ENCODE measurements at regions not wholly inside any gene's neighbourhood (a gene's known extent, or its start where the extent isn't known, plus 50 kb on each side); places are given as distances from the start of the nearest gene placed in this dataset.

- H3K9me3 ChIP-seq (ENCODE audit: control insufficient read depth, insufficient read depth, low read length), result no peaks in the 10 kb centered on the region
- H3K4me3 ChIP-seq (ENCODE audit: low read length), result no peak overlapping the region
- no peaks in the 10 kb centered on the region for H3K4me1 ChIP-seq (ENCODE audit: control insufficient read depth, insufficient read depth, low read length)
- H3K27ac ChIP-seq (ENCODE audit: low read length), result no peak overlapping the region
- no peaks in the 10 kb centered on the region for H3K36me3 ChIP-seq (ENCODE audit: control insufficient read depth, insufficient read depth, low read length)
- DNase-seq (ENCODE audit: low read depth, low spot score), result no peak
- H3K27me3 ChIP-seq (ENCODE audit: control insufficient read depth, insufficient read depth, low read length), result no peaks in the 10 kb centered on the region
These were observed 175.0 kb downstream of the NEDD1 start for GRCh38 chr12:97082029-97082428.

DNA sequence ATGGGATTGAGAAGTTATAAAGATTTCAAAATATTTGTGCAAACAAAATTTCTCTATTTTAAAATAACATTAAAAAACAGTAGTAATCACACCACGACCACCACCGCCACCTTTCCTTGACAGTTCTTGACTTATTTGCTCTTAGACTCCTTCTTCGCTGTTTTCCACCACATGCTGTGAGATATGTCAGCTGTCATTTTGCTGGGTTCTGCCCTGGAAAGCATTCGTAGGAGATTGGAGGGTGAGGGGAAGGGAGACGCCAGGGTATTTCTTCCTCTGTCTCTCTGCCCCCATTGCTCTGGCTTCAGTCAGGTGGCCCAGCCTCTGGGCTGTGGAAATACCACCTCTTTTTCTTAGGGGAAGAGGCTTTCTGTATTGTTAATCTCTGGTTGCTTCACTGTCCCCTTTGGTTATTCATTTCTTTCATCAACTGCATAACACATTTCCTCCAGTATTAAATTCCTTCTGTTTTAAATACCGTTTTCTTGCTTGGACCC, 186.2 kb downstream of the NEDD1 start:
- DNase-seq (ENCODE audit: low read depth, low spot score), result no peak
- no peak overlapping the region for H3K27ac ChIP-seq (ENCODE audit: low read length)
- no CpG with 5 or more reads among the region's 6 CpGs for WGBS (ENCODE audit: insufficient coverage, insufficient read length)
- no peaks in the 10 kb centered on the region for H3K36me3 ChIP-seq (ENCODE audit: control insufficient read depth, insufficient read depth, low read length)
- H3K4me3 ChIP-seq (ENCODE audit: low read length), result no peak overlapping the region
- no peaks in the 10 kb centered on the region for H3K9me3 ChIP-seq (ENCODE audit: control insufficient read depth, insufficient read depth, low read length)
- H3K27me3 ChIP-seq (ENCODE audit: control insufficient read depth, insufficient read depth, low read length), result no peaks in the 10 kb centered on the region
- H3K4me1 ChIP-seq (ENCODE audit: control insufficient read depth, insufficient read depth, low read length), result peaks cover 4% of the 10 kb centered on the region; the same call in 1 of the 2 replicates

GRCh38 chr12:97097734-97098133, 190.7 kb downstream of the NEDD1 start:
- peak; percentile 18 for DNase-seq (ENCODE audit: low read depth, low spot score)
- Histone ChIP-seq H3K4me3 (ENCODE audit: low read length) (no peak overlapping the region), H3K27ac (ENCODE audit: low read length) (no peak overlapping the region), H3K36me3 (ENCODE audit: control insufficient read depth, insufficient read depth, low read length) (no peaks in the 10 kb centered on the region), H3K9me3 (ENCODE audit: control insufficient read depth, insufficient read depth, low read length) (no peaks in the 10 kb centered on the region), H3K4me1 (ENCODE audit: control insufficient read depth, insufficient read depth, low read length) (peaks cover 3% of the 10 kb centered on the region; the same call in 1 of the 2 replicates), H3K27me3 (ENCODE audit: control insufficient read depth, insufficient read depth, low read length) (no peaks in the 10 kb centered on the region)
- no CpG with 5 or more reads among the region's 1 CpG for WGBS (ENCODE audit: insufficient coverage, insufficient read length)

DNA sequence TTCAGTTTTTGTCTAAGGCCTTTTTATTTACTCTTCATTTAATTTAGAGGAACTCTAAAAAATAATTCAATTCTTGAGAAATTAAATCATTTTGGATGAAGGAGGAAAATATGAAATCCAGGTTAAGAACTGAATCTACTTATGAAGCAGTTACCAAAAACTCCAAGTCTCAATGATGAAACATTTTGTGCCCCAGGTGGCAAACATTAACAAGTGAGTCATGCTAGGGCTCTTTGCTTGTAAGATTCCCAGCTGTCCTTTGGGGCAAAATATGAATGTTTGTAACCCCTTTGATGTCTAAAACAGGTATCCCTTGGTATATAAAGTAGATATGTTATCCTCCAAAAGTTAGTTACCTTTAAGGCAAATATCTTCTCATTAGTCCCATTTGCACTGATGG, 202.4 kb downstream of the NEDD1 start:
- DNase-seq (ENCODE audit: low read depth, low spot score), result no peak
- Histone ChIP-seq H3K4me1 (ENCODE audit: control insufficient read depth, insufficient read depth, low read length) (no peaks in the 10 kb centered on the region), H3K27ac (ENCODE audit: low read length) (no peak overlapping the region), H3K9me3 (ENCODE audit: control insufficient read depth, insufficient read depth, low read length) (no peaks in the 10 kb centered on the region), H3K27me3 (ENCODE audit: control insufficient read depth, insufficient read depth, low read length) (no peaks in the 10 kb centered on the region), H3K36me3 (ENCODE audit: control insufficient read depth, insufficient read depth, low read length) (no peaks in the 10 kb centered on the region), H3K4me3 (ENCODE audit: low read length) (no peak overlapping the region)

- Histone ChIP-seq H3K27ac (ENCODE audit: low read length) (no peak overlapping the region), H3K4me3 (ENCODE audit: low read length) (no peak overlapping the region)
- DNase-seq (ENCODE audit: low read depth, low spot score), result no peak
These were observed 205.1 kb downstream of the NEDD1 start for GRCh38 chr12:97112136-97112535.

GRCh38 chr12:97118796-97119375, 211.8 kb downstream of the NEDD1 start:
- no peak for DNase-seq (ENCODE audit: low read depth, low spot score)
- no peaks in the 10 kb centered on the region for H3K27me3 ChIP-seq (ENCODE audit: control insufficient read depth, insufficient read depth, low read length)
- H3K9me3 ChIP-seq (ENCODE audit: control insufficient read depth, insufficient read depth, low read length), result no peaks in the 10 kb centered on the region
- no peak overlapping the region for H3K27ac ChIP-seq (ENCODE audit: low read length)
- WGBS (ENCODE audit: insufficient coverage, insufficient read length), result no CpG with 5 or more reads among the region's 8 CpGs
- no peaks in the 10 kb centered on the region for H3K4me1 ChIP-seq (ENCODE audit: control insufficient read depth, insufficient read depth, low read length)
- H3K36me3 ChIP-seq (ENCODE audit: control insufficient read depth, insufficient read depth, low read length), result no peaks in the 10 kb centered on the region
- H3K4me3 ChIP-seq (ENCODE audit: low read length), result no peak overlapping the region

More at GRCh38 chr12:97112136-97112535, 205.1 kb downstream of the NEDD1 start:
- H3K27me3 ChIP-seq (ENCODE audit: control insufficient read depth, insufficient read depth, low read length), result no peaks in the 10 kb centered on the region
- no peaks in the 10 kb centered on the region for H3K9me3 ChIP-seq (ENCODE audit: control insufficient read depth, insufficient read depth, low read length)
- no CpG with 5 or more reads among the region's 4 CpGs for WGBS (ENCODE audit: insufficient coverage, insufficient read length)
- no peaks in the 10 kb centered on the region for H3K36me3 ChIP-seq (ENCODE audit: control insufficient read depth, insufficient read depth, low read length)
- no peaks in the 10 kb centered on the region for H3K4me1 ChIP-seq (ENCODE audit: control insufficient read depth, insufficient read depth, low read length)

DNA sequence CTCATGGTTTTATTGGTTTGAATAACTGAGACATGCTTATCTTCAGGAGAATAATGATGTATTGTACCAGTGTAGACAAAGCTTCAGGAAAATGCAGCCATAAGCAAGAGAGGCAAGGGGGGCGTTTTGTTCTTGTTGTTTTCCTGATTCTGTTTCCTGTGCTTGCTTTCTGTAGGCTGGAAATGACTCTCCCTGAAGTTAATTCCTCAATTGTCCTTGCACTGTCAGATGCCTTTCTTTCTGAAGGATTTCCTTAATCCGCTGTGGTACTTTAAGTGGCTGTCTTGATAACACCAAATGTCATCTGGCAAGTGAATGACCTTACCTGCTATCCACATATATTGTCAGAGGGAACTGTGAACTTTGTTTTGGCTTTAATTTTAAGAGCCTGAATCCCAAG, 220.0 kb downstream of the NEDD1 start:
- H3K27ac ChIP-seq (ENCODE audit: low read length), result no peak overlapping the region

DNA sequence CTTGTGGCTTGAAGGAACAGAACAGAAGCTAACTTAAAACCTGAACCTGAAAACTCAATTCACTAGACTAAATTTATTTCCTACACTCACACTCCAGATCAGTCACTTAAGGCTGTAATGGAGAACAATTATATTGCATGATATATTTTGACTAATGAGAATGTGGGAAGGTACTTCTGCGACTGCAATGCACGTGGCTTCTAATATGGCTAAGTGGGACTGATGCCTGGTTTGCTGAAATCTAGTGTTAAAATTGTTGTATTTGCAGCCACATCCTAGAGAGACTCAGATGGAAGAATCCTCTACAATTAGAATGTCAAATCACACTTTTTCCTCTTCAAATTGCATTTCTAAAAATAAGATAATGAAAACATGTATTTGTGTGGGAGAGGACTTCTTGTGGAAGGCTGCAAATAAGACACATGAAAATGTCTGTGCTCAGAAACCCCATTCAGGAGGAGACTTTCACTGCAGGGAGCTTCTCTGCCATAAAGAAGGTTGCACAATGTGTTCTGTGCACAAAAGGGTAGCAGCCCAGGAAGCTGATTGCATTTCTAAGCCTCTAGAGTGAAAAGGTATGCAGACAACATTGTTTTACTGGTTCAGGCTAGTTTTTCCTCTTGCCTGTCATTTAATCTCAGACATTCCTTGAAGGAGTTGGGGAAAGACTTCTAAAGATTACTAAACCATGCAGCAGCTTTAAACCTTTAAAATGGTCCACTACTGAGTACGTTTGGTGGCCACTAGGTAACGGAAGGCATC, 224.3 kb downstream of the NEDD1 start:
- H3K9me3 ChIP-seq (ENCODE audit: control insufficient read depth, insufficient read depth, low read length), result no peaks in the 10 kb centered on the region
- DNase-seq (ENCODE audit: low read depth, low spot score), result peak; percentile 84
- H3K4me1 ChIP-seq (ENCODE audit: control insufficient read depth, insufficient read depth, low read length), result no peaks in the 10 kb centered on the region
- no peaks in the 10 kb centered on the region for H3K27me3 ChIP-seq (ENCODE audit: control insufficient read depth, insufficient read depth, low read length)
- WGBS (ENCODE audit: insufficient coverage, insufficient read length), result no CpG with 5 or more reads among the region's 4 CpGs
- no peaks in the 10 kb centered on the region for H3K36me3 ChIP-seq (ENCODE audit: control insufficient read depth, insufficient read depth, low read length)
- no peak overlapping the region for H3K4me3 ChIP-seq (ENCODE audit: low read length)
- no peak overlapping the region for H3K27ac ChIP-seq (ENCODE audit: low read length)

More for the DNA sequence above, 220.0 kb downstream of the NEDD1 start:
- Histone ChIP-seq H3K27me3 (ENCODE audit: control insufficient read depth, insufficient read depth, low read length) (no peaks in the 10 kb centered on the region), H3K36me3 (ENCODE audit: control insufficient read depth, insufficient read depth, low read length) (no peaks in the 10 kb centered on the region), H3K4me1 (ENCODE audit: control insufficient read depth, insufficient read depth, low read length) (no peaks in the 10 kb centered on the region), H3K9me3 (ENCODE audit: control insufficient read depth, insufficient read depth, low read length) (no peaks in the 10 kb centered on the region), H3K4me3 (ENCODE audit: low read length) (no peak overlapping the region)
- no CpG with 5 or more reads among the region's 2 CpGs for WGBS (ENCODE audit: insufficient coverage, insufficient read length)
- no peak for DNase-seq (ENCODE audit: low read depth, low spot score)

DNA sequence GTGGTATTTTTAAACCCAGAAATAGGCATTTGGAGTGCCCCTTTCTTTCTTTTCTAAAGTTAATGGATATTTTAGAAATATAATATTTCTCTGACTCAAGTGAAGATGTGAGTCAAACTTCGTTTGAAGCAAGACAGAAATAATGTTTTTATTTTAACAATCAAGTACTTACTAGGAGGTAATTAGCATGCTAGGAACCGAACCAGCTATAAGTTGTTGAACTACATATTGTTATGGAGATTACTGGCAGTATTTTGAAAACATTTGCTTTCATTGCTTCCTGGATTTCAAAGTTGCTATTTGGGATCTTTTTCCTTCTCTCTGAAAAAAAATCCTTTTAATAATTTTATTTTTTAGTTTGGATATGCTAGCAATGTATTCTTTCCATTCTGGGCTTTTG, 225.2 kb downstream of the NEDD1 start:
- H3K9me3 ChIP-seq (ENCODE audit: control insufficient read depth, insufficient read depth, low read length), result no peaks in the 10 kb centered on the region
- no peak for DNase-seq (ENCODE audit: low read depth, low spot score)
- no CpG with 5 or more reads among the region's 2 CpGs for WGBS (ENCODE audit: insufficient coverage, insufficient read length)
- no peaks in the 10 kb centered on the region for H3K27me3 ChIP-seq (ENCODE audit: control insufficient read depth, insufficient read depth, low read length)
- no peaks in the 10 kb centered on the region for H3K36me3 ChIP-seq (ENCODE audit: control insufficient read depth, insufficient read depth, low read length)
- no peak overlapping the region for H3K4me3 ChIP-seq (ENCODE audit: low read length)
- H3K27ac ChIP-seq (ENCODE audit: low read length), result no peak overlapping the region
- no peaks in the 10 kb centered on the region for H3K4me1 ChIP-seq (ENCODE audit: control insufficient read depth, insufficient read depth, low read length)

DNA sequence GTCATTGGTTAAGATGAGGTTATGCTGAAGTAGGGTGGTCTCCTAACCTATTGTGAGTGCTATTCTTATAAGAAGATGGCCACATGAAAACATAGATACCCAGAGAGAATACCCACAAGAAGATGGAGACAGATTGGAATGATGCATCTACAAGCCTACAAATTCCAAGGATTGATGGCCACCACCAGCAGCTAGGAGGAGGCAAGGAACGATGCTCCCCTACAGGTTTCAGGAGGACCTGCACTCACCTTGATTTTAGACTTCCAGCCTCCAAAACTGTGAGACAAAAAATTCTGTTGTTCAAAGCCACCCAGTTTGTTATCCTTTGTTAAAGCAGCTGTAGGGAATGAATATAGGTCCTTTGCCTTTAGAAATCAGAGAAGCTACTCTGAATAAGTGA, 227.4 kb downstream of the NEDD1 start:
- no peak overlapping the region for H3K4me3 ChIP-seq (ENCODE audit: low read length)
- DNase-seq (ENCODE audit: low read depth, low spot score), result no peak
- no peaks in the 10 kb centered on the region for H3K4me1 ChIP-seq (ENCODE audit: control insufficient read depth, insufficient read depth, low read length)
- H3K27ac ChIP-seq (ENCODE audit: low read length), result no peak overlapping the region
- WGBS (ENCODE audit: insufficient coverage, insufficient read length), result no CpG with 5 or more reads among the region's 1 CpG
- H3K9me3 ChIP-seq (ENCODE audit: control insufficient read depth, insufficient read depth, low read length), result no peaks in the 10 kb centered on the region
- H3K36me3 ChIP-seq (ENCODE audit: control insufficient read depth, insufficient read depth, low read length), result no peaks in the 10 kb centered on the region
- H3K27me3 ChIP-seq (ENCODE audit: control insufficient read depth, insufficient read depth, low read length), result no peaks in the 10 kb centered on the region

DNA sequence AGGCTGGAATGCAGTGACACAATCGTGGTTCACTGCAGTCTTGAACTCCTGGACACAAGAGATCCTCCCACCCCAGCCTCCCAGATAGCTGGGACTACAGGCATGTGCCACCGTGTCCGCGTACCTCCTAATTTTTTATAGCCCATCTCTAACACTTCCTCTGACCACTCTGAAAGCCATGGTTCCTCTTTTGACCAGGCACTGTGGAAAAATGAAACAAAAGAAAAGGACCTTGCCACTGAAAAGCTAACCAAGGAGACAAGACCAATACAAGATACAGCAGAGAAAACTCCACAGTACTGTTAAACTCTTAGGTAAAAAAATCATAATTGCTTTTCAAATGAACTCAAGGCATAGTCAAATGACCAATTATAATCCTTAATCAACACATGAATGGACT, 233.3 kb downstream of the NEDD1 start:
- no CpG with 5 or more reads among the region's 4 CpGs for WGBS (ENCODE audit: insufficient coverage, insufficient read length)
- H3K4me3 ChIP-seq (ENCODE audit: low read length), result no peak overlapping the region
- DNase-seq (ENCODE audit: low read depth, low spot score), result no peak

More for the DNA sequence above, 233.3 kb downstream of the NEDD1 start:
- Histone ChIP-seq H3K27me3 (ENCODE audit: control insufficient read depth, insufficient read depth, low read length) (no peaks in the 10 kb centered on the region), H3K9me3 (ENCODE audit: control insufficient read depth, insufficient read depth, low read length) (no peaks in the 10 kb centered on the region), H3K36me3 (ENCODE audit: control insufficient read depth, insufficient read depth, low read length) (no peaks in the 10 kb centered on the region), H3K27ac (ENCODE audit: low read length) (no peak overlapping the region), H3K4me1 (ENCODE audit: control insufficient read depth, insufficient read depth, low read length) (no peaks in the 10 kb centered on the region)

Measured in iPS DF 6.9 (cell line).